ENCODE measurements at regions not wholly inside any gene's neighbourhood (a gene's known extent, or its start where the extent isn't known, plus 50 kb on each side); places are given as distances from the start of the nearest gene placed in this dataset.

DNA sequence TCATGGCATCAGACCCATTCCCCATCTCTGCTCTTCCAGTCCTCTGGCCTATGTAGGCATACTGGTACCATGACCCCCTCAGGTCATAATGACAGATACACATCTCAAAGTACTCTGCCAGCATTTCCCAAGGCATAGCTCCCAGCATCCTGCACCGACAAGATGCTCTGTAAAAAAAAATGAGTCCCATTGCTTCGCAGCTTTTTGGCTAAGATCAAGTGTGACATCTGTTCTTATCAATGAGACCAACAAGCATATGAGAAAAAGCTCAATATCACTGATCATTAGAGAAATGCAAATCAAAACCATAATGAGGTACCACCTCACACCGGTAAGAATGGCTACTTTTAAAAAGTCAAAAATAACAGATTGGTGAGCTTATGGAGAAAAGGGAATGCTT is 463.9 kb upstream of the PROK2 start:
- no peak for DNase-seq (ENCODE audit: low spot score)
- intact Hi-C loops (cut with DNase I) = no loop called here

DNA sequence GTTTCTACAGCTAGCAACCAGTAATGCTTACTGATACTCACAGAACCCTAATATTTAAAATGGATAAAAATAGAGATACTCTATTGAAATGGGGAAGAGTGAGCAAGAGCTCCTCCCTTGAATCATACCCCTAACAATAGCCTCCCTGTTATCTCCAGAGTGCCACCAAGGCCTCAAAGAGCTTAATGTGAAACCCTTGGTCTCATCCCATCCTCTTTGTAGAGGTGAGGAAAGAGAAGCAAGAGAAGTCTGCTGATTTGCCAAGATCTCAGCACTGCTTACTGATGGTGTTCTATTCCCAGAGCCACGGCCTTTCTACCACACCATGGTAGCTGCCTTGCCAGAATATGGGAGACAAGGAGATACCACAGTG is 463.4 kb upstream of the PROK2 start:
- intact Hi-C loops (cut with DNase I) = no loop called here
- DNase-seq (ENCODE audit: low spot score) = no peak

DNA sequence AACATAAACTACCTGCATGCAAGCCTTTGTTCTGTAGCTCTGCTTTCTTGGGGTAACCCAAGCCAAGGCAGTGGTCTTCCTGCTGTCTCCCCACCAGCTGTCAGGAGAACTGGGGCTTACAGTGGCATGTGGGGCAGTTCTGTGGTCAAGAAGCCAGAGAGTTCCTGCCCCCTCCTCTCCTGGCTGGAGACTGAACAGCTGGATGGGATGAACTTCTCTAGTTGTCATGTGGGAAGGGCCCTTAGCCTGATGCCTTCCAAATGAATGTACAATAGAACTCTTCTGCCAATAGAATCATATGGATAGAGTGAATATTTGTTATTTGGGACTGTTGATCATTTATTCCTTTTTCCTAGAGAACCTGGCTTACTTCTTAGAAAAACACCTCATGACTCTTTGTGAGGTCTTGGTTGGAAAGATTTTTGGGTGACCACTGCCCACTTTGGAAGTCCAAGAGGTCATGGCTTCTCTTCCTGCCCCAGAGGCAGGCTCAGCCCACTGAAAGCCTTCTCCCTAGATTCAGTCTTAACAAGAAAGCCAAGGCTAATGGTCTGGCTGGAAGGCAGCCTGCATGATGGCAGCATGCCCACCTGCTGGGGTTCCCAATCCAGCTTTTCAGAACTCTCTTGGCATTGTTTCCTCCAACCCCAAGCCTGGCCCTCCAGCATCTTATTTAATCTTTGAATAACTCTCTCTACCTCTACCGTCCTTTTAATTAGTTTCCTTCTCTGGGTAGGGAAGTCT is 462.9 kb upstream of the PROK2 start:
- no peak for DNase-seq (ENCODE audit: low spot score)
- intact Hi-C loops (cut with DNase I) = no loop called here

DNA sequence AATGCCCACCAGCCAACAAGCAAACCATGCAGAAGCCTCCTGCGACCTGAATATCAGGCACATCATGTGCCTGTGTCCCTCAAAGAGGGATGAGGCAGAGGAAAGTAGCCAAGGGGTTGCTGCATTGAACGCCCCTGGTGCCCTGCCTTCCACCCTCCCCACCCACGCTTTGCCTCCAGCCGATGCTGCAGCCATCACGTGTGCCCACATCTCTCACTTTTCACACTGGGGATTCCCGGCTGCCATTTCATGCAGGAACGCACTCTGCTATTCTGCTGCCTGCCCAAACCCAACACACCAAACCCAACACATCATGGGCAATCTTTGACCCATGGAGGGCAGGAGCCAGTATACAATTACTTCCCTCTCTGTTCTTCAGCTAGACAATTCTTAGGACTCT is 462.2 kb upstream of the PROK2 start:
- intact Hi-C loops (cut with DNase I) = no loop called here
- no peak for DNase-seq (ENCODE audit: low spot score)

DNA sequence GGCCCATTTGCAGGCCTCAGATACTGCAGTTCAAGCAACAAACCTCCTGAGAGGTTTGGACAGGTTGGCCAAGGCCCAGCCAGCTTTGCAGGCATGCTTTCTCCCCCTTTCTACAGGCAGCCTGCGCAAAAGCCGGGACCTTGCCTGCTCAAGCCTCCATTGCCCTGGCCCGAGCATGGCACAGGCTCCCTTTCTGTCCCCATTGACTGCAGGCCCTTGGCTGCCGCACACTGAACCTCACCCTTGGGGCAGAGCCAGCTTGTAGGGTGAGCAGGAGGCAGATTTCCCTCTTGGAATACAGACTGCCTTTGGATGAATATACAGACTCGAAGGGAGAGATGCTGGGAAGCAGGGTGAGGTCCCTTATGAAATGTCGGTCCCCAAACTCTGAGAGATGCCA is 461.7 kb upstream of the PROK2 start:
- DNase-seq (ENCODE audit: low spot score) = no peak
- intact Hi-C loops (cut with DNase I) = no loop called here

DNA sequence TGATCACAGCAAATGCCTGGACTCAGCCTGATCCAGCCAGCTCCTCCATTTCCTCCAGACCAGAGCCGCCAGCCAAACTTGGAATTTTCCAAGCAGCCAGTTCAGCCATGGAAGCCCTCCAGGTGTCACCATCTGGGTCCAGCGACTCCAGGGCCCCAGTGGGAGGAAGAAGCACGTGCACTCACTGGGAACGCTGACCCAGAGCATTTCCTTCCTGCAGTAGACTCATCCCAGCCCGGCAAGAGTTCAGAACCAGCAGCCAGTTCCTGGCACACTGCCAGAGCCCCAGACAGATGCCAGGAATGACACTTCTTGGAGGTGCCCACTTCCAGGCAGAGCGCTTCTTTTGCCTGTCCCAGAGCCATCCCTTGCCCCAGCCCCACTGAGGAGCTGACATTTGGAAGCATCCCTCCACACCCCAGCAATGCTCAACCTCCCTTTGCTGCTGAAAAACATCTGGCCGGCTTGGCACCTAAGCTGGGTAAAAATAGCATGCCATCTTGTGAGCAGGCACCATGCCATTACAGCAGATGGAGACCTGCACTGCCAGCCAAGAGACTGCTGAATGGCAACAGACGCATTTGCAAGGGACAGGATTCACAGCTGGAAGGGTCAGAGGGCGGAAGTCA is 460.3 kb upstream of the PROK2 start:
- DNase-seq (ENCODE audit: low spot score) = peak; percentile 84
- intact Hi-C loops (cut with DNase I) = no loop called here

DNA sequence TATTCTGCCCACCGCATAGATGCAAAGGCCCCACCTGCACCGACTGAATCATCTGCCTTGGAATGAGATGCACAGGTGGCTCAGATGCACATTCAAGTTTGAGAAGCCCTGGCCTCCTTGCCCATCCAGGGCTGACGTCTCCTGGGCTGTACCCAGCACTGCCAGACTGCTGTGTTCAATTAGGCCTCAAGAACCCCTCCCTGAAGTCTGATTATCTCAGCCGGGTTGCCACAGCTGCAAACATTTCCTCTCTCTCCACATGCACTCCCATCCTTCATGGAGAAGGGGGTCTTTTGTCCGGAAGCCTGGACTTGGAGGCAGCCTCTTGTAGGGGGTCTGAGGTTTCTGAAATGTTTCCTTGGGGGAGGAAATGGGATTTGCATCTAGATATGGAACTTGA is 459.4 kb upstream of the PROK2 start:
- intact Hi-C loops (cut with DNase I) = no loop called here
- DNase-seq (ENCODE audit: low spot score) = no peak

DNA sequence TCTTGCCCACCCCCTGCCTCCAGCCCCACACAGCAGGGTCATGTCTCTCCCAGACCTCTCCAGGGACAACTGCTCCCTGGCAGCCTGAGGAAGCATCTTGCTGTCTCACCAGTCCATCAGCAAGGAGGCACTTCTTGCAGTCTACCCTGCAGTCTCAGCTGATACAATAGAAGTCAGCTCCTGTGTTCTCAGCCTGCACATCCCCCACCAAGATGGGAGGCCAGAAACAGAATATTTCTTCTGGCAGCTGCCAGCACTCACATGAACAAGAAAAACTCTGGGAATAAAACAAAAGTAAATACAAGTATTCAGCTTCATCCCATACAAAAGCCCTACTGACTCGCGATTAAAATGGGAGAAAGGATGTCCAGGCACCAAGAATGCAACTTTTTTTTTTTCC is 457.4 kb upstream of the PROK2 start:
- DNase-seq (ENCODE audit: low spot score) = no peak
- intact Hi-C loops (cut with DNase I) = no loop called here

DNA sequence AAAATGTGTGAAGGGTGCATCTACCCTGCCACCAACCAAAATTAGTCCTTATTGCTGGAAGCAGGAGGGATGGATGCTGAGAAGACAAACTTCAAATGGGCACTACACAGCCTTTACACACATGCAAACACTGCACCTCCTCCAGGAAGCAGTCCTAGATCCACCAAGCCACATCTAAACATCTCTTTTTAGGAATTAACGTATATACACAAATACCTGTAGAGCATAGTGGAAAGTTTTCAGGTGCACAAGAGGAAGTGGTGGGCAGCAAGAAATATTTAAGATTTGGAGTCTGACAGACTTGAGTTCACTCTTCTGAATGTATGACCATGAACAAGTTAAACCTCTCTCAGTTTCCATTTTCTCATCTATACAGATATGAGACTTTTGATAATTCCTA is 456.6 kb upstream of the PROK2 start:
- DNase-seq (ENCODE audit: low spot score) = no peak
- intact Hi-C loops (cut with DNase I) = no loop called here

DNA sequence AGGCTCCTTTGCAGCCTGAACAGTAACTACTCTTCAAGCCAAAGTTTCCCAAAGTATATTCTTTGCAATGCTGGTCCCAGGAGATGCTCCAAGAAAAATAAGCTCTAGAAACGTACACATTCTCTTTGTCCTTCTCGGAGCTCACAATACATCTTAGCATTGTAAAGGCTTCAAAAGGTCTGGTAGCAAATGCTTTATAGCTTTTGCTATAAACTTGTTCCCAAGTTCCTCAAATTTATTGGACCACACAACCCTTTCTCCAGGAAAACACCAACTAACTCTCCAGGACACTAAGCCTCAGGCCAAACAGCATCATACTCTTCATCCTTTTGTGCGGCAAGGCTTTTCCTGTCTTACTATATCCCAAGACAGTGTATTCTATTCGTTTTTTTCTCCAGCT is 455.6 kb upstream of the PROK2 start:
- intact Hi-C loops (cut with DNase I) = no loop called here
- no peak for DNase-seq (ENCODE audit: low spot score)

DNA sequence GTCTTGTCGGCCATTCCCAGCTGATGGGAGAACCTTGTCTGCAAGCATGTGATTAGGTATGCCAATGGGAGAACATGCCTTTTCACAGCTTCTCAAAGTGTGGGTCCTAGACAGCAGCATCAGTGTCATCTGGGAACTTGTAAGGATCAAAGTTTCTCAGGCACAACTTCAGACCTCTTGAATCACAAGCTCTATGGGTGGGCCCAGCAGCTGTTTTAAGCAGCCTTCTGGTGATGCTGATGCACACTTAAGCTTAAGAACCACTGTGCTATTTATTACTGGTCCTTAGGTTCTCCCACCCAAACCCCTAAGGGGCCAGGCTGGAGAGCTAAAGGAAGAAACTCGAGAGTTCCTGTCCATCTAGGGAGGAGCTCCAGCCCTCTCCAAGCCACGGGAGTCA is 453.9 kb upstream of the PROK2 start:
- intact Hi-C loops (cut with DNase I) = no loop called here
- DNase-seq (ENCODE audit: low spot score) = no peak

DNA sequence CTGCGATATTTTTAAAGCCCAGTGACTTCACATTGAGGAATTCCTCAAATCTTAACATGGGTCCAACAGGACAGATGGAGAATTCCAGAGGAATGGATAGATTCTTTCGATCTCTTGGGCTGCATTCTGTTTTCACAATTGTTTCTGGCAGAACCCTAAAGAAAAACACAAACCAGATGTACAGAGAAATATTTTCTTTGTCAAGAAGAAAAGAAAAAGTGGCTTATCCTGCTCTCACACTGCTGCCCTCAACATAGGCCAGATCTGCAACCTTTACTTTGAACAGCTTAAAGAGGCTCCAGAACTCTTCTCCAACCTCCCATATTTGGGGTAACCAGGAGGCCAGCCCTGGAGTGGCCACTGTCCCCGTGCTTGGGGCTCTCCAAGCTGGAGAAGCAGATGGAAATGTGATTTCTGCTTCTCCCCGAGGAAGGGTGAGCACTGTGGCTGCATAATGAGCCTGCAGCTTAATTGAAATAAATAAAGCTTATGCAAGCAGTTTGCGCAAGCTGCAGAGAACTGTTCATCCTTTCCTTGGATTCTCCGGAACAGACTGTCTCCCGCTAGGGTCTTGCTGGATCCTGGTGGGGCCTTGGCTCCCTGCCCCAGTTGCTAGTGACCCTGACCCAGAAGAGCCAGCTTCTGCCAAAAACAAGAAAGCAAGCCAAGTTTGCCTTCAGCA is 453.2 kb upstream of the PROK2 start:
- DNase-seq (ENCODE audit: low spot score) = no peak
- intact Hi-C loops (cut with DNase I) = no loop called here

DNA sequence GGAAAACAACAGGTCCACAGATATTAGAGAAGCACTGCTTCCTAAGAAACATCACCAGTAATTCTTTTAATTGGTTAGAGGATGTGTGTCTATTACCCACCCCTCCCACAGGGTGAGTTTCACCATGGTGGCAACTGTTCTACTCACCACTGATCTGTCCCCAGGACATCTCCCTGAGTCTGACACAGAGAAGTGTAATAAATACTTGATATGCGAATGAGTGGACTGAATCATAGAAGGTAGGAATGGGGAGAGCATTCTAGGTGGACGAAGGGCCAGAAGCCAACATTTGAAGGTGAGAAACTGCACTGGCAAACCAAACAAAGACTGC is 452.7 kb upstream of the PROK2 start:
- intact Hi-C loops (cut with DNase I) = no loop called here
- no peak for DNase-seq (ENCODE audit: low spot score)

DNA sequence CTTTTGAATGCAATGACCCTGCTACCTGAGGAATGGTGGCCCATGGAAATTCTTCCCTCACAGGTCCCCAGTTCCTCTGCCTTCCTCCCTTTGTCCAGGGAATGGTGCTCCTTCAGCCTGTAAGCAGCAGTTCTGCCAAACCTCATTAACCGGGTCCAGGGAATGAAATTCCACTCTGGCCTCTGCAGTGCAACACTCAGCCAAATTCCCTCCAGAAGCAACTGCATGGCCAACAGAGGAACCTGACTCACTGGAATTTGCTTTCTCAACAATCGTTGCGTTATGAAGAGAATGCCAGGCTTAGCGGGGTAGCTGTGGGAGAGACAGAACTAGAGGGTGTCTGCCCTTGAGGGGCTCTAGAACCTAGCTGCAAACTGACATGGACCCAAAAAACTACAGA is 449.4 kb upstream of the PROK2 start:
- intact Hi-C loops (cut with DNase I) = no loop called here
- no peak for DNase-seq (ENCODE audit: low spot score)

DNA sequence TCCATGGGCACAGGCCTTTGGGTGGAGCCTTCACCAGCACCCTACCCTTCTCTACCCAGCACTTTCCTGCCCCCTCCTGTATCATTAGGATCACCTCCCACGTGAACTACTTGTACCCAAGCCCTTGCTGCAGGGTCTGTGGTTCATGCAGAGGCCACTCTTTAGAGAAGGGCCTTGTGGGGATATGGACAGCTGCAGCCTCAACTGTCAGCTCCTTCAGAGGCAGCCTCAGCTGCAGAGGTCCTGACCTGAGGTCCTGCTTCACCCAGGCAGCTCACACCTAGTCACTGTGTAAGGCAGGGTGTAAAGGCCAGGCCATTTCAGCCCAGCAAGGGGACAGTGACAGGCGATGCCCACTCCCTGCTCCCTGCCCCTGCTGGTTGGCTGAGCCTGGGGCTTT is 448.6 kb upstream of the PROK2 start:
- intact Hi-C loops (cut with DNase I) = no loop called here
- no peak for DNase-seq (ENCODE audit: low spot score)

DNA sequence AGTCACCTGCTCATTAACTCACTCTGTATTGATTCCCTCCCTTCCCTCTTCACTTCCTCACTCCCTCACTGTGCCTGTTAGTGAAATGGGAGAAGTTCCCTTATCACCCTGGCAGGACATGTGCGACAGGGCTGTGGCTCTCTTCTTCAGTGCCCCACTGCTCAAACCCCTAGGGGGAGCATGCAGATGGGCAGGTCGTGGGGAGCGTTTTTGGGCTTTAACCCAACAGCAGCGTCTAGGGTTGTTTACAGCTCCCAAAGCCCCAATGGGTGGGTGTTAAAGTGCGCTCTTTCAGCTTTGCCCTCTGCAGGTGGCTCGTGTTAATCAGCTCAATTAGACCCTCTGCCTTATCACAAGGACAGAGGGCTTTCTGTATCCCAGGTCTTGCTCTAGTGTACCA is 447.8 kb upstream of the PROK2 start:
- no peak for DNase-seq (ENCODE audit: low spot score)
- intact Hi-C loops (cut with DNase I) = no loop called here

DNA sequence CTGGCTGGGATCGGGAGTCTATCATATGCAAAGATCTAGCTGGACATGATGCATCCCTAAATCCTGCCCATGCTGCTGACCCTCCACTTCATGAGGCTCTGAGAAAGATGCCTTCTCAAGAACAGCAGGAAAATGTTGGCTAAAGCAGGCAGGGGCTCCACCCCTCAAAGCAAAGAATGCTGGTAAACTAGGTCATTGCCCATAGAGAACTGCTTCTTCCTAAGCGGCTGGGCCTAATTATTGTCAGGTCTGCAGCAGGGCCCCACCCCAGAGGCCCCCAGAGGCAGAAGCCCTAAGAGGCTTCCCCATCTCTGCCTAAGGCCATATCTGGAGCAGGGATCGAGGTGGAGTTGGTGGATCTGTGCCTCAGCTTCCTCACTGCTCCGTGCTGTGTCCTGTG is 447.4 kb upstream of the PROK2 start:
- intact Hi-C loops (cut with DNase I) = no loop called here
- DNase-seq (ENCODE audit: low spot score) = no peak

DNA sequence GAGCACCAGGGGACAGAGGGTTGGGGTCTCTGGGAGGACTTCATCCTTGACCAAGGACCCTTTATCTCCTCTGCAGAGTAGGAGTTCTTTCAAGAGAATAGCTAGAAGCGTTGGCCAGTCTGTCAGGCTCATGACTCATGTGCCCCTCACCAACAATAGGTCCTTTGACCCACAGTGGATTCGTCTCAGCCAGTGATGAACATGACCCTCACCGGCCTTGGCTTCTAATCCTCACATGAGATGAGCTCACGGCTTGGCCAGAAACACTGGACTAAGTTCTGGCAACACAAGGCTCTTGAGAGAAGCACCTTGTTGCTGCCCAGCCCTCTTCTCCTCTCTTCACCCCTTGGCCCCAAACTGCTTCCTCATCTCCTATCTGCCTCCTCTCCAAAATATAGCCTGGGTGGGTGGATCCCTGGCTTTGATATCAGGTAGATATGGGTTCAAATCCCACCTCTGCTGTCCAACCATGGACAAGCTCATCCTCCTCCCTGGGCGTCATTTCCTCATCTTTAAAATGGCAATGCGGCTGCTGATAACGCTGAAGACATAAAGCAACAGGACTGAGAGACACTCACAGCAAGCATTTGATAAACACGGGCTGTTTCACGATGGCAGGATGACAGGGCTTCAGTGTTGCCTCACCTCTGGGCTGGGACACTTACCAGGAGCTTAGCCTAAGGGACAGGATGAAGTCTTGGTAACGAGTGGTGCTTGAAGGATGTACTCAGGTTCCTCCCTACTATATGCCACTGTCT is 446.7 kb upstream of the PROK2 start:
- no peak for DNase-seq (ENCODE audit: low spot score)
- intact Hi-C loops (cut with DNase I) = no loop called here

DNA sequence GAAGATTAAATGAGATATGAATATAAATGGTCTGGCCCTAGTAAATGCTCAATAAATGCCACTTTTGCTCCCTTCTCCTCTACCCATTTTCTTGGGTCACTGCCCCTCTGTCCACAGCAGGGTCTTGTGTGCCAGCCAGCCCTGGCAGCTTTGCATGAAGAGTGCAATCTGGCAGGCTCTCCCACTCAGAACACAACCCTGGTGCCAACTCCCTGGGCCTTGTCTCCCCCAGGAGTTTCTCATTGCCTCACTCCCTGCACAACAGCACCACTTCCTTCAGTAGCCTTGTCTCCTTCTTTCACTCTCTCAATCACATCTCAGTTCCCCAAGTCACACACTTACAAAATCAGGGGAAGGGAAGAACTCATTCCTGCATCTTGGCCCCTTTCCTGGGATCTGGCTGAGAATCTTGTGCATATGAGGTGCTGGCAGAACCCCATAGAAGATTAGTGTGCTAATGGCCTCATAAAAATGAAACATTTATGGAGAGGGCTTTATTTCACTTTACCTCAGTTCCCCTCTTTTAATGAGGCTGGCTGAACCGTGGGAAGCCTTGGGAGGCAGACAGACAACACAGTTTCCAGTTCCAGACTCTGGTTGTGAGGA is 445.9 kb upstream of the PROK2 start:
- intact Hi-C loops (cut with DNase I) = no loop called here
- DNase-seq (ENCODE audit: low spot score) = no peak

DNA sequence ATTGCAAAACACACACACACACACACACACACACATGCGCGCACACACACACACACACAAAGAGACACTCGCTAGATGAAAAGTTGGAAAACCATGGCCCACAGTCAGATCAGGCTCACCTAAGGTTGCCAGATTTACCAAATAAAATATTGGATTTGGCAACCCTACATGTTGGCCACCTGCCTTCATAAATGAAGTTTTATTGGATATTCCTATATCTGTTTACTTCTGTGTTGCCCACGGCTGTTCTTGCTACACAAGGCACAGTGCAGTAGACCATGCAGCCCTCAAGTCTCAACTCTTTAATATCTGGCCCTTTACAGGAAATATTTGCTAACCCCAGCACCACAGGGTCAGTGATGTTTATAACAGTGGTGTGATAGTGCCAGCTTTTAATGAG is 445.0 kb upstream of the PROK2 start:
- intact Hi-C loops (cut with DNase I) = no loop called here
- no peak for DNase-seq (ENCODE audit: low spot score)

All from cardiac septum (tissue), 1 donor.